ENCODE measurements at regions not wholly inside any gene's neighbourhood (a gene's known extent, or its start where the extent isn't known, plus 50 kb on each side); places are given as distances from the start of the nearest gene placed in this dataset.

GRCh38 chr15:39270221-39270855, 310.5 kb upstream of the THBS1 start:
- Histone ChIP-seq H3K4me3 (ENCODE audit: low read depth, low read length) (no peak overlapping the region), H3K4me1 (ENCODE audit: control insufficient read depth, insufficient read depth, low read length, unreplicated experiment) (peaks cover 31% of the 10 kb centered on the region), H3K27me3 (ENCODE audit: insufficient read depth, low read length) (no peaks in the 10 kb centered on the region), H3K79me2 (ENCODE audit: control insufficient read depth, insufficient read depth, low read length, unreplicated experiment) (no peaks in the 10 kb centered on the region), H3K27ac (ENCODE audit: low read depth, low read length) (peak overlapping the region; percentile 87), H2AFZ (ENCODE audit: low read length, unreplicated experiment) (peak overlapping the region; percentile 17), H3K36me3 (ENCODE audit: insufficient read depth, low read length) (no peaks in the 10 kb centered on the region)

- Histone ChIP-seq H3K79me2 (ENCODE audit: control insufficient read depth, insufficient read depth, low read length, unreplicated experiment) (no peaks in the 10 kb centered on the region), H3K4me1 (ENCODE audit: control insufficient read depth, insufficient read depth, low read length, unreplicated experiment) (peaks cover 31% of the 10 kb centered on the region), H3K36me3 (ENCODE audit: insufficient read depth, low read length) (no peaks in the 10 kb centered on the region), H3K4me3 (ENCODE audit: low read depth, low read length) (no peak overlapping the region), H3K27me3 (ENCODE audit: insufficient read depth, low read length) (no peaks in the 10 kb centered on the region), H2AFZ (ENCODE audit: low read length, unreplicated experiment) (peak overlapping the region; percentile 17), H3K27ac (ENCODE audit: low read depth, low read length) (peak overlapping the region; percentile 87)
These were observed 309.9 kb upstream of the THBS1 start for GRCh38 chr15:39270934-39271333.

- Histone ChIP-seq H3K27me3 (ENCODE audit: insufficient read depth, low read length) (no peaks in the 10 kb centered on the region), H2AFZ (ENCODE audit: low read length, unreplicated experiment) (no peak overlapping the region), H3K4me3 (ENCODE audit: low read depth, low read length) (no peak overlapping the region), H3K4me1 (ENCODE audit: control insufficient read depth, insufficient read depth, low read length, unreplicated experiment) (peaks cover 18% of the 10 kb centered on the region), H3K36me3 (ENCODE audit: insufficient read depth, low read length) (no peaks in the 10 kb centered on the region), H3K27ac (ENCODE audit: low read depth, low read length) (no peak overlapping the region), H3K79me2 (ENCODE audit: control insufficient read depth, insufficient read depth, low read length, unreplicated experiment) (no peaks in the 10 kb centered on the region)
These were observed 308.0 kb upstream of the THBS1 start for GRCh38 chr15:39272901-39273300.

- no peaks in the 10 kb centered on the region for H3K27me3 ChIP-seq (ENCODE audit: insufficient read depth, low read length)
- H2AFZ ChIP-seq (ENCODE audit: low read length, unreplicated experiment): no peak overlapping the region
- H3K4me3 ChIP-seq (ENCODE audit: low read depth, low read length): no peak overlapping the region
- no peak overlapping the region for H3K27ac ChIP-seq (ENCODE audit: low read depth, low read length)
- no peaks in the 10 kb centered on the region for H3K79me2 ChIP-seq (ENCODE audit: control insufficient read depth, insufficient read depth, low read length, unreplicated experiment)
- H3K4me1 ChIP-seq (ENCODE audit: control insufficient read depth, insufficient read depth, low read length, unreplicated experiment): peaks cover 18% of the 10 kb centered on the region
- H3K36me3 ChIP-seq (ENCODE audit: insufficient read depth, low read length): no peaks in the 10 kb centered on the region
These were observed 307.0 kb upstream of the THBS1 start for GRCh38 chr15:39273717-39274411.

GRCh38 chr15:39275066-39275465, 305.8 kb upstream of the THBS1 start:
- H3K79me2 ChIP-seq (ENCODE audit: control insufficient read depth, insufficient read depth, low read length, unreplicated experiment): no peaks in the 10 kb centered on the region
- no peak overlapping the region for H2AFZ ChIP-seq (ENCODE audit: low read length, unreplicated experiment)
- H3K36me3 ChIP-seq (ENCODE audit: insufficient read depth, low read length): no peaks in the 10 kb centered on the region
- H3K4me3 ChIP-seq (ENCODE audit: low read depth, low read length): no peak overlapping the region
- H3K27me3 ChIP-seq (ENCODE audit: insufficient read depth, low read length): no peaks in the 10 kb centered on the region
- peaks cover 16% of the 10 kb centered on the region for H3K4me1 ChIP-seq (ENCODE audit: control insufficient read depth, insufficient read depth, low read length, unreplicated experiment)
- H3K27ac ChIP-seq (ENCODE audit: low read depth, low read length): no peak overlapping the region

- Histone ChIP-seq H3K27ac (ENCODE audit: low read depth, low read length) (no peak overlapping the region), H3K79me2 (ENCODE audit: control insufficient read depth, insufficient read depth, low read length, unreplicated experiment) (no peaks in the 10 kb centered on the region), H3K4me3 (ENCODE audit: low read depth, low read length) (no peak overlapping the region)
These were observed 301.6 kb upstream of the THBS1 start for GRCh38 chr15:39279311-39279710.

GRCh38 chr15:39281094-39281493, 299.8 kb upstream of the THBS1 start:
- no peaks in the 10 kb centered on the region for H3K27me3 ChIP-seq (ENCODE audit: insufficient read depth, low read length)
- no peaks in the 10 kb centered on the region for H3K36me3 ChIP-seq (ENCODE audit: insufficient read depth, low read length)
- no peaks in the 10 kb centered on the region for H3K79me2 ChIP-seq (ENCODE audit: control insufficient read depth, insufficient read depth, low read length, unreplicated experiment)
- no peak overlapping the region for H3K4me3 ChIP-seq (ENCODE audit: low read depth, low read length)
- peaks cover 8% of the 10 kb centered on the region for H3K4me1 ChIP-seq (ENCODE audit: control insufficient read depth, insufficient read depth, low read length, unreplicated experiment)
- no peak overlapping the region for H2AFZ ChIP-seq (ENCODE audit: low read length, unreplicated experiment)
- no peak overlapping the region for H3K27ac ChIP-seq (ENCODE audit: low read depth, low read length)

More at GRCh38 chr15:39279311-39279710, 301.6 kb upstream of the THBS1 start:
- Histone ChIP-seq H2AFZ (ENCODE audit: low read length, unreplicated experiment) (no peak overlapping the region), H3K4me1 (ENCODE audit: control insufficient read depth, insufficient read depth, low read length, unreplicated experiment) (peaks cover 8% of the 10 kb centered on the region), H3K36me3 (ENCODE audit: insufficient read depth, low read length) (no peaks in the 10 kb centered on the region), H3K27me3 (ENCODE audit: insufficient read depth, low read length) (no peaks in the 10 kb centered on the region)

- H3K36me3 ChIP-seq (ENCODE audit: insufficient read depth, low read length): no peaks in the 10 kb centered on the region
- H3K4me3 ChIP-seq (ENCODE audit: low read depth, low read length): no peak overlapping the region
- H3K79me2 ChIP-seq (ENCODE audit: control insufficient read depth, insufficient read depth, low read length, unreplicated experiment): no peaks in the 10 kb centered on the region
- no peak overlapping the region for H2AFZ ChIP-seq (ENCODE audit: low read length, unreplicated experiment)
- no peak overlapping the region for H3K27ac ChIP-seq (ENCODE audit: low read depth, low read length)
- H3K27me3 ChIP-seq (ENCODE audit: insufficient read depth, low read length): no peaks in the 10 kb centered on the region
- peaks cover 20% of the 10 kb centered on the region for H3K4me1 ChIP-seq (ENCODE audit: control insufficient read depth, insufficient read depth, low read length, unreplicated experiment)
These were observed 298.1 kb upstream of the THBS1 start for GRCh38 chr15:39282663-39283208.

GRCh38 chr15:39283531-39283930, 297.3 kb upstream of the THBS1 start:
- H2AFZ ChIP-seq (ENCODE audit: low read length, unreplicated experiment): peak overlapping the region; percentile 12
- H3K36me3 ChIP-seq (ENCODE audit: insufficient read depth, low read length): no peaks in the 10 kb centered on the region
- H3K27me3 ChIP-seq (ENCODE audit: insufficient read depth, low read length): no peaks in the 10 kb centered on the region
- H3K79me2 ChIP-seq (ENCODE audit: control insufficient read depth, insufficient read depth, low read length, unreplicated experiment): no peaks in the 10 kb centered on the region
- H3K4me1 ChIP-seq (ENCODE audit: control insufficient read depth, insufficient read depth, low read length, unreplicated experiment): peaks cover 24% of the 10 kb centered on the region
- H3K27ac ChIP-seq (ENCODE audit: low read depth, low read length): peak overlapping the region; percentile 8; the same call in 1 of the 2 replicates
- H3K4me3 ChIP-seq (ENCODE audit: low read depth, low read length): no peak overlapping the region

- Histone ChIP-seq H3K36me3 (ENCODE audit: insufficient read depth, low read length) (no peaks in the 10 kb centered on the region), H3K4me3 (ENCODE audit: low read depth, low read length) (no peak overlapping the region), H2AFZ (ENCODE audit: low read length, unreplicated experiment) (no peak overlapping the region), H3K27ac (ENCODE audit: low read depth, low read length) (no peak overlapping the region), H3K27me3 (ENCODE audit: insufficient read depth, low read length) (no peaks in the 10 kb centered on the region), H3K79me2 (ENCODE audit: control insufficient read depth, insufficient read depth, low read length, unreplicated experiment) (no peaks in the 10 kb centered on the region), H3K4me1 (ENCODE audit: control insufficient read depth, insufficient read depth, low read length, unreplicated experiment) (peaks cover 24% of the 10 kb centered on the region)
These were observed 295.8 kb upstream of the THBS1 start for GRCh38 chr15:39285071-39285470.

GRCh38 chr15:39285663-39286062, 295.2 kb upstream of the THBS1 start:
- H3K4me3 ChIP-seq (ENCODE audit: low read depth, low read length): no peak overlapping the region
- H3K4me1 ChIP-seq (ENCODE audit: control insufficient read depth, insufficient read depth, low read length, unreplicated experiment): peaks cover 24% of the 10 kb centered on the region
- H3K36me3 ChIP-seq (ENCODE audit: insufficient read depth, low read length): no peaks in the 10 kb centered on the region
- no peaks in the 10 kb centered on the region for H3K79me2 ChIP-seq (ENCODE audit: control insufficient read depth, insufficient read depth, low read length, unreplicated experiment)
- no peaks in the 10 kb centered on the region for H3K27me3 ChIP-seq (ENCODE audit: insufficient read depth, low read length)
- no peak overlapping the region for H3K27ac ChIP-seq (ENCODE audit: low read depth, low read length)
- no peak overlapping the region for H2AFZ ChIP-seq (ENCODE audit: low read length, unreplicated experiment)

Data from ACC112 (cell line).